GM19455 (cell line): ENCODE measurements at regions not wholly inside any gene's neighbourhood (a gene's known extent, or its start where the extent isn't known, plus 50 kb on each side); places are given as distances from the start of the nearest gene placed in this dataset.

Experiments used
- ATAC-seq: cut with Tn5 transposase; IDR thresholded peaks from one replicate; pipeline ENCODE4 v1.9.1; 2021; ENCODE audit not compliant: unreplicated experiment

DNA sequence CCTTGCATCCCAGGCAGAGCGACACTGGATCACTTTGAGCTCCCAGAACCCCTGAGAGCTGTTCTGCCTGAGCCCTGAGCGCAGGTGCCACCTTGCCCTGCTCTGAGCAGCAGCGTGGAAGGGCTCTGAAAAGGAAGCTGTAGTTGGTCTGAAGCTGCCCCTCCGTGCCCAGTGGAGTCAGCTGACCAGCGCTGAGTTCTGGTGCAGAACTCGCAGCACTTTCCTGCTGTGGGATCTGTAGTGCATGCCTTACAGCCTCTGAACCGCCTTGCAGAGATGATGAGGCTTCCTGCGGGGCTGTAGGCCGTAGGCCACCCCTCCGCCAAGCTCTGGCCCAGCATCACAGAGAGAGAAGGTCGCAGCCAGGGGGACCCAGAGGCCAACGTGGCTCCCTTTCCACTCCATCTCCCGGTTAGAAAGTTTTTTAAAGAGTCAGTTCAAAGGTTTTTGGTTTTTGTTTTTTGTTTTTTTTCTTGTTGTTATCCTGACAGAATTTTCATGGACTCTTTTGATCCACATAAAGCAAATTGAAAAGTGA lies 158.3 kb upstream of the CST7 start:
- no peak for ATAC-seq

DNA sequence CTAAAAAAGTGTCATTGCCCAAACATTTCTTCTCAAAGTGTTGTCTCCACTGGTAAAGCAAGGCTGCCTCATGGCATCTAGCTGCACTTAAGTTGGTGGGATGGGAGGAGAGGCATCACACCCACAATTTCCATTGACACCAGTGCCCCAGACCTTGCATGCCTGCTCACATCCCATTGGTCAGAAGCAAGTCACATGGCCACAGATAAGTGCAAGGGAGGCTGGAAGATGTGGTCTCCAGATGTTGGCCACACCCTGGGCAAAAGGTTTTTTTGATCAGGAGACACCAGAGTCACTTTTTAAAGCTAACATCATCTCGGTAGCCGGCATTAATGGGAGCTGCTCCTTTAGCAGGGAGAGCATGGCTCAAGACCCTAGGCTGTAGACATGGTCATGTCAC lies 157.1 kb upstream of the CST7 start:
- no peak for ATAC-seq

- ATAC-seq: no peak
These were observed 156.2 kb upstream of the CST7 start for GRCh38 chr20:24792641-24793495.

GRCh38 chr20:24795436-24795835 lies 153.6 kb upstream of the CST7 start:
- ATAC-seq: no peak

DNA sequence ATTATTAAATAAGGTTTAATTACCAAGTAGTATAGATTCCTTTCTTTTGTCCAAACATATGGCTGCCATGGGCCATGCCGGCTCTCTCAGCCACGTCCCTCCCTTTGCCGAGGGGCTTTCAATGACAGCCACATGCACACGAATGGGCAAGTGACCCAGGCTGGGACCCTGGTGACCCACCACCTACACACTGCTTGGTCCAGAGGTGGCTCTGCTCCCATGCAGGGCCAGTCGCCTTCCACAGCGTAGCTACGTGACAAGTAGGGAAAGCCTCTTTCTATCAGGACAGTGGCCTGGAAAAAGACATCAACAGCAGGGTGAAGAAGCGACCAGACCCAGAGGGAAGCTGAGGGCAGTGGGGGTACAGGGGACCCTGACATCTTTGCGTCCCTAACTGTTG lies 152.8 kb upstream of the CST7 start:
- ATAC-seq: no peak

DNA sequence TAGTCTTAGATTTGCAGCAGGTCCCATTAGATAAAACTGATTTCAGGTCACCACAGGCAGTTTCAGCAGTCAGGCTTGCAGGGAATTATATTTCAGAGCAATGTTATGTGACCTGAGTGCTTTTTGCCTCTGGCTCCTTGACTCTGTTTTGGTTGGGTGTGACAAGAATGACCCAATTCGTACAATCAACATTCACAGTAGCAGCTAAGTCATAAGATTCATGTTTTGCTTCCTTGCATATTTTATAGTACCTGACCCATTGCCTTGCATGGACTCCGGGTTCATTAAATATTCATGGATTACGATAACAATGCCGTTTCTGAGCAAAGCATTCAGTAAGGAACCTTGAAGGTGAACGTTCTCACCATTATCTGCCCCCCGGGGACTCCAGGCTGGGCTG lies 152.0 kb upstream of the CST7 start:
- ATAC-seq: no peak

DNA sequence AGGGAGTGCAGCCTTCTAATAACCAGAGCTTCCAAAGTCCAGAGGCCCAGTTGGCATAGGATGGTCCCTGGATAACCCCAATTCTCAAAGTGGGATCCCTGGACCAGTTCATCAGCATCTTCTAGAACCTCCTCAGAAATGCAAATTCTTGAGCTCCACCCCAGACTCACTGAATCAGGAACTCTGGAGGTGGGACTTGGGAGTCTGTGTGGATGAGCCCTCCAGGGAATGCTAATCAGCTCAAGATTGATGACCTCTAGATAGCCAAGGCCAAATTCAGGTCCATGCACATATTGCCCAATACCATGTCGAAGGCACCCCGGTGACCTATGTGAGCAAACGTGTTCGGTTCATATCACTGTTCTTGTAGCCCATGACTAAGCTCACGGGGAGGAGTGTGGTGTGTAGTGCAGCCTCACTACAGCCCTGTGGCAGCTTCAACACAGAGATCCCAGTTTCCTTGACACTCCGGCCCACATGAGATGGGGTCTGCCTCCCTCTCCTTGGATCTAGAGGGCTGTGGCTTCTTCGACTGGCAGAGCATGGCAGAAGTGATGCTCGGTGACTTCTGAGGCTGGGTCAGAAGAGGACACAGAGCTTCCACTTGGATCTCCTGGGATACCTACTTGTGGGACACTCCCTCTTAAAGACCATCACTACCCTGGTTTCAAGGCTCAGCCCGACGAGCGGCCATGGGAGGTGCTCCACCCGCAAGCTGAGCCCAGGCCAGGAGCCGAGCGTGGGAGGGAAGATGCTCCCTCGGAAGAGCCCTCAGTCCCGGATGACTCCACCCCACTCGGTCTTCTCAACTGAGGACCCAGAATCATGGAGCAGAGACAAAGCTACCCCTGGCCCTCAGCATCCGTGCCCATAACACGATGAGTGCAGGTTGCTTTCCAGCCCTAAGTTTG lies 151.1 kb upstream of the CST7 start:
- no peak for ATAC-seq

DNA sequence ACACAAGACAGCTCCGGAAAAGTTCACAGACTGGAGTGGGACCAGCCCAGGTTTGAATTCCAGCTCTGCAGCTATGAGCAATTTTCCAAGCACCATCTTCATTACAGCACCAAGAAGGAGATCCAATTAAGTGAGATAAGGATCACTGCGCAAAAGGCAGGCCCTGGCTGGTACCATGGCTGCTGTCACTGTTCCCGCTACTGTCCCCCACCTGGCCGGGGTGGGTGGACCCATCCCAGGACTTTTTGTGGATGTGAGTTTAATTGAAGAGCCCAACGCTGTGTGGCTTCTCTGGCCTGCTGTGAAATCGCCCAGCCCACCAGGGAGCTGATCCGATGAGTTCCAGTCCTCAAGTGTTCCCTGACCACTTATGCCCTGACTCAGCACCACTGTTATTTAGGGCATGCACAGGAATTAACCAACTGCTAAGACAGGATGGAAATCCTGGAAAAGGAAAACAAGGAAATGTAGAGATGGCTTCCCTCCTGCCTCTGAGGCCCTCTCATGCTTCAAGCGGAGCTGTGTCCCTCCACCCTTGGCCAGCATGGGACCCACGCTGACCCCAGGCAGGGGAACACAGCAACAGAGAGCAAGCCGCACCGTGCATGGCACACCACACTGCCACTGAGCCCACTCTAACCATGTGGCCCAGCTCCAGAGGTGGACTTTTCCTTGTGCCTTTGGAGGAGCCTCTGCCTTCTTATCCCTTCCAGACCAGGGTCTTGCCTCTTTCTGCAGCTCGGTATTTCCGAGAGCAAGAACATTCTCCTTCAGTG lies 150.0 kb upstream of the CST7 start:
- ATAC-seq: no peak

GRCh38 chr20:24799971-24800580 lies 149.0 kb upstream of the CST7 start:
- no peak for ATAC-seq

- ATAC-seq: no peak
These were observed 146.7 kb upstream of the CST7 start for GRCh38 chr20:24802286-24802820.

GRCh38 chr20:24804481-24805206 lies 144.4 kb upstream of the CST7 start:
- no peak for ATAC-seq

- ATAC-seq: no peak
These were observed 143.4 kb upstream of the CST7 start for GRCh38 chr20:24805456-24806238.

DNA sequence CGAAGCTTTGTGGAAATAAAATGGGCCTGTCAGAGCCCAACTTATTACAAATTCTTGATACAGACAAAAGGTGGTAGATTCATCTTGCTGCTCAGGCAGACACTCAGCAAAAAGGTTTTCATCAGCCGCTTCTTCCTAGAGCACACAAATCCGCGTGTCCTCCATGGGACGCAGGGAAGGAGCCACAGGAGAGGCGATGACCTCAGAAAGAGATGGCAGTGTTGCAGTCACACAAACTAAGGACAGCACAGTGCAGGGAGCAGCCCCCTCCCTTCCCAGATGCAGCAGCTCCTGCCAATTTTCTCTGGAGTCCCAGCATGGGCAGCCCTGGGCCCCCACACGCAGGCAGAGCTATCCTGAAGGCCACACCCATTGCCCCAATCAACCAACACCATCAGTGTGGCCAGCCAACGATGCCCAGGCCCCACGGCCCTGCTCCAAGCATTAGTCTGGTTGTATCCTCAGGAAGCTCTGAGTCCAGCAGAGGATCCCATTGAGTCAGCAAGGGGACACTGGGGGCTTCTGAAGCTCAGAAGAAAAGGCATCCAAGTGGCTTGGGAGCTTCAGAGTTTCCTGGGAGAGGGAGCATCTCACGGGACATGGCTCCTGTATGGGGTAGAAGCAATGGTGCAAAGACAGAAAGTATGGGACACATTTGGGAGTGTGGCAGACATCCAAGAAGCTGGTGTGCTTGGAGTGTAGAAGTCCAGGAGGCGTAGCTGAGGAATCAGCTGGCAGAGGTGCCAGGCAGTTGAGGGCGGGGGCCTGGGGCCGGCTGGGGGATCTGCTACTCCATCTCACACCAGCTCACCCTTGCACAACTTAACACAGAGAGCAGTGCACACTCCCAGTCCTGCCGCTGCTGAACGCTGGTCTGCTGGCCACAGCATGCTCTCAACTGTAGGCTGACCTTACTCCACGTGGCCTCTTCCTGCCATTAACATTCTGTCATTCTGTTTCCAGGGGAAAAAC lies 142.1 kb upstream of the CST7 start:
- no peak for ATAC-seq

- ATAC-seq: no peak
These were observed 140.5 kb upstream of the CST7 start for GRCh38 chr20:24808616-24809015.

GRCh38 chr20:24809606-24810005 lies 139.5 kb upstream of the CST7 start:
- no peak for ATAC-seq

GRCh38 chr20:24810676-24811407 lies 138.2 kb upstream of the CST7 start:
- no peak for ATAC-seq

DNA sequence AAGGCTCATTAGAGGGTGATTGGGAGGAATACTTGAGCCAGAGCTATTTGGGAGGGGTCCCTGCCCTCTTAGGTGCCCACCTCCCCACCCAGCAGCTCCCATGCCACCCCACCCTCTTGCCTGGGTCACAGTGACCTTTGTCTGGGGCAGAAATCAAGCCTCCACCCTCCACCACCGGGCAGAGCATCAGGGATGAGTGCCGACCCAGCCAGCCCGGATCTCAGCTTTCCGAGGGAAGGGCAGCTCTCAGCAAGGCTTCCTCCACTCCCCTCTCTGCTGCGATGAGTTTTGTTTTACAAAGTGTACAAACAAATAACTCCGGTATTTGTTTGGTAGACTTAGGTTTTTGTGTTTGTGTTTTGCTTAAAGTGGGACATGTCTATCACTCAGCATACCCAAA lies 136.7 kb upstream of the CST7 start:
- no peak for ATAC-seq
